ENCODE measurements at regions not wholly inside any gene's neighbourhood (a gene's known extent, or its start where the extent isn't known, plus 50 kb on each side); places are given as distances from the start of the nearest gene placed in this dataset.

DNA sequence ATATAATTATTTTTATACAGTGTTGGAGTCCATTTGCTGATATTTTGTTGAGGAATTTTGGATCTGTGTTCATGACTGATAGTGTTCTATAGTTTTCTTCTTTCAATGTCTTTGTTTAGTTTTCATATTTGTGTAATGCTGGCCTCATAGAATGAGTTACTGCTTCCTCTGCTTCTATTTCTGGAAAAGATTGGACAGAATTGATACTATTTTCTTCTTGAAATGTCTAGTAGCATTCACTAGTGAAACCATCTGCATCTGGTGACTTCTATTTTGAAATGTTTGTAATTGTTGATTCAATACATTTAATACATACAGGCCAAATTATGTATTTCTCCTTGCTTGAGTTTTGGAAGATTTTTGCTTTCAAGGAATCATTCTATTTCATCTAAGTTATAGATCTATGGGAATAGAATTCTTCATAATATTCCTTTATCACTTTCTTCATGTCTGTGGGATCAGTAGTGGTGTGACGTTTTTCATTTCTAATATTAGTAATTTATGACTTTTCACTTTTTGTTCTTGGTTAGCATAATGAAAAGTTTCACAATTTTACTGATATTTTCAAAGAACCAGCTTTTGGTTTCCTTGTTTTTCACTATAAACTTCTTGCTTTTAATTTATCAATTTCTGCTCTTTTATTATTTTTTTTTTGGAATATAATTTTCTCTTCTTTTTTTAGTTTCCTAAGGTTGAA lies 509.9 kb upstream of the VRK2 start:
- H3K27me3 ChIP-seq (ENCODE audit: insufficient read depth) = no peaks in the 10 kb centered on the region
- no peak overlapping the region for H3K27ac ChIP-seq (ENCODE audit: low read depth in 2 of 2, low read length in 1 of 2)
- no peak for DNase-seq
- H3K36me3 ChIP-seq (replicated peaks in 1 of 2; ENCODE audit: control insufficient read depth in 1 of 2, insufficient read depth in 2 of 2, low read length in 1 of 2) = no peaks in the 10 kb centered on the region
- POLR2A ChIA-PET = no interaction called here
- no peaks in the 10 kb centered on the region for H3K4me1 ChIP-seq (ENCODE audit: control insufficient read depth in 1 of 2, insufficient read depth in 2 of 2, low read depth in 1 of 2, low read length in 1 of 2)
- CTCF ChIA-PET = no interaction called here
- no peaks in the 10 kb centered on the region for H3F3A ChIP-seq (replicated peaks; ENCODE audit: insufficient read depth)
- no peaks in the 10 kb centered on the region for H3K79me2 ChIP-seq (ENCODE audit: insufficient read depth)
- 12% methylated on average over 1 of the region's 1 CpG for WGBS (ENCODE audit: low lambda C conversion rate)
- H2AFZ ChIP-seq (ENCODE audit: low read depth) = no peak overlapping the region
- no peak overlapping the region for H3K9ac ChIP-seq
- H3K4me2 ChIP-seq = no peak overlapping the region
- no peaks in the 10 kb centered on the region for H3K9me2 ChIP-seq
- no peak overlapping the region for H3K4me3 ChIP-seq (ENCODE audit: low read depth in 2 of 2, low read length in 1 of 2)
- peaks cover 7% of the 10 kb centered on the region; the same call in 1 of the 2 replicates for H3K9me3 ChIP-seq
- TF ChIP-seq REST (IDR thresholded peaks at IDR 0.05; ENCODE audit: low read depth, low read length) = no peak
- H4K20me1 ChIP-seq (ENCODE audit: insufficient read depth) = no peaks in the 10 kb centered on the region

DNA sequence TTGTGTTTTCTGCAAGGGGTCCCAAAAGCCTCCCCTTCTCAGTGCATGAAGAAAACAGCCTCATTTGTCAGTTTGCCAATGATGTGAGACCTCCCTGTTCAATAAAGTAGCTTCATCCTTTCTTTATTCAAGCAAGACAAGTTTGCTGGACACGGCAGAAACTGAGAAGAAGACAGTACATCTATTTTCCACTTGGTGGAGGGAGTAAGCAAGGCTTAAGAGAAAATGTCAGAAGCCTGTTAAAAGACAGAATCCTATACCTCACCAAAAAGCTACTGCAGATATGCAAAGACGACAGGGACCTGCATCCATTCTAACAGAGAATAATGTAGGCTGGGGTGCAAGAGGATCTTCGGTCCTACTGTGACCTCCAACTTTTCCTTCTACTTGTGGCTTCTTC lies 506.8 kb upstream of the VRK2 start:
- peak overlapping the region; percentile 26; the same call in 1 of the 2 replicates for H2AFZ ChIP-seq (ENCODE audit: low read depth)
- no peaks in the 10 kb centered on the region for H3K79me2 ChIP-seq (ENCODE audit: insufficient read depth)
- peaks cover 7% of the 10 kb centered on the region; the same call in 1 of the 2 replicates for H3K9me3 ChIP-seq
- no peaks in the 10 kb centered on the region for H3K9me2 ChIP-seq
- POLR2A ChIA-PET = no interaction called here
- H3K9ac ChIP-seq = no peak overlapping the region
- no peak for TF ChIP-seq RAD21 (IDR thresholded peaks at IDR 0.05; ENCODE audit: low read length)
- TF ChIP-seq NFIC (IDR thresholded peaks at IDR 0.05; ENCODE audit: borderline replicate concordance) = no peak
- TF ChIP-seq CHD2 (IDR thresholded peaks at IDR 0.05; ENCODE audit: low read length, partially characterized antibody) = no peak
- no peak for TF ChIP-seq FOXJ3 (CRISPR knock-in tag; IDR thresholded peaks at IDR 0.05)
- no peak for TF ChIP-seq MEF2A (IDR thresholded peaks at IDR 0.05; ENCODE audit: borderline replicate concordance, low read depth)
- TF ChIP-seq, protein P1, sequence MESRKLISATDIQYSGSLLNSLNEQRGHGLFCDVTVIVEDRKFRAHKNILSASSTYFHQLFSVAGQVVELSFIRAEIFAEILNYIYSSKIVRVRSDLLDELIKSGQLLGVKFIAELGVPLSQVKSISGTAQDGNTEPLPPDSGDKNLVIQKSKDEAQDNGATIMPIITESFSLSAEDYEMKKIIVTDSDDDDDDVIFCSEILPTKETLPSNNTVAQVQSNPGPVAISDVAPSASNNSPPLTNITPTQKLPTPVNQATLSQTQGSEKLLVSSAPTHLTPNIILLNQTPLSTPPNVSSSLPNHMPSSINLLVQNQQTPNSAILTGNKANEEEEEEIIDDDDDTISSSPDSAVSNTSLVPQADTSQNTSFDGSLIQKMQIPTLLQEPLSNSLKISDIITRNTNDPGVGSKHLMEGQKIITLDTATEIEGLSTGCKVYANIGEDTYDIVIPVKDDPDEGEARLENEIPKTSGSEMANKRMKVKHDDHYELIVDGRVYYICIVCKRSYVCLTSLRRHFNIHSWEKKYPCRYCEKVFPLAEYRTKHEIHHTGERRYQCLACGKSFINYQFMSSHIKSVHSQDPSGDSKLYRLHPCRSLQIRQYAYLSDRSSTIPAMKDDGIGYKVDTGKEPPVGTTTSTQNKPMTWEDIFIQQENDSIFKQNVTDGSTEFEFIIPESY (IDR thresholded peaks at IDR 0.05; ENCODE audit: borderline replicate concordance, low read depth) = no peak
- no peak for TF ChIP-seq EZH2phosphoT487 (IDR thresholded peaks at IDR 0.05; ENCODE audit: borderline replicate concordance, low read depth)
- TF ChIP-seq JUND (IDR thresholded peaks at IDR 0.05) = no peak
- TF ChIP-seq RFX5 (IDR thresholded peaks at IDR 0.05; ENCODE audit: low read length) = no peak
- TF ChIP-seq RXRA (IDR thresholded peaks at IDR 0.05; ENCODE audit: borderline replicate concordance, low read depth) = no peak
- no peak for TF ChIP-seq TEAD4 (IDR thresholded peaks at IDR 0.05; ENCODE audit: borderline replicate concordance, insufficient read depth)
- TF ChIP-seq ELF1 (IDR thresholded peaks at IDR 0.05) = no peak
- no peak for TF ChIP-seq GABPA (IDR thresholded peaks at IDR 0.05; ENCODE audit: low read depth)
- DNase-seq = no peak
- no peaks in the 10 kb centered on the region for H4K20me1 ChIP-seq (ENCODE audit: insufficient read depth)
- H3F3A ChIP-seq (replicated peaks; ENCODE audit: insufficient read depth) = no peaks in the 10 kb centered on the region
- H3K36me3 ChIP-seq (replicated peaks in 1 of 2; ENCODE audit: control insufficient read depth in 1 of 2, insufficient read depth in 2 of 2, low read length in 1 of 2) = no peaks in the 10 kb centered on the region
- H3K4me2 ChIP-seq = no peak overlapping the region
- H3K27me3 ChIP-seq (ENCODE audit: insufficient read depth) = peaks cover 6% of the 10 kb centered on the region; the same call in 1 of the 2 replicates
- H3K27ac ChIP-seq (ENCODE audit: low read depth in 2 of 2, low read length in 1 of 2) = no peak overlapping the region
- no peaks in the 10 kb centered on the region for H3K4me1 ChIP-seq (ENCODE audit: control insufficient read depth in 1 of 2, insufficient read depth in 2 of 2, low read depth in 1 of 2, low read length in 1 of 2)
- CTCF ChIA-PET = no interaction called here
- H3K4me3 ChIP-seq (ENCODE audit: low read depth in 2 of 2, low read length in 1 of 2) = no peak overlapping the region
- 4% methylated on average over 3 of the region's 3 CpGs for WGBS (ENCODE audit: low lambda C conversion rate)
